Right lung (tissue), 2 donors: ENCODE measurements at regions not wholly inside any gene's neighbourhood (a gene's known extent, or its start where the extent isn't known, plus 50 kb on each side); places are given as distances from the start of the nearest gene placed in this dataset.

ENCODE experiments used
- DNase-seq, 2 donors: peaks; one replicate each; pipeline ENCODE4 v3.0.0-alpha.2; 2013

GRCh38 chr16:5442986-5443385 lies 345.4 kb upstream of the EEF2KMT start:
- no peak for DNase-seq

GRCh38 chr16:5442054-5442453 lies 344.5 kb upstream of the EEF2KMT start:
- no peak for DNase-seq

- no peak for DNase-seq
These were observed 341.0 kb upstream of the EEF2KMT start for GRCh38 chr16:5438591-5438990.

GRCh38 chr16:5433587-5433986 lies 336.0 kb upstream of the EEF2KMT start:
- DNase-seq: no peak

GRCh38 chr16:5432166-5432565 lies 334.6 kb upstream of the EEF2KMT start:
- DNase-seq: no peak

GRCh38 chr16:5430598-5430997 lies 333.0 kb upstream of the EEF2KMT start:
- peak in 1 of 2 donors; percentile 1 for DNase-seq

- DNase-seq: no peak
These were observed 331.3 kb upstream of the EEF2KMT start for GRCh38 chr16:5428932-5429331.

GRCh38 chr16:5427571-5427970 lies 330.0 kb upstream of the EEF2KMT start:
- no peak for DNase-seq

- DNase-seq: no peak
These were observed 325.3 kb upstream of the EEF2KMT start for GRCh38 chr16:5422643-5423496.

- no peak for DNase-seq
These were observed 324.5 kb upstream of the EEF2KMT start for GRCh38 chr16:5422047-5422446.

GRCh38 chr16:5416013-5416412 lies 318.4 kb upstream of the EEF2KMT start:
- no peak for DNase-seq

GRCh38 chr16:5415123-5415522 lies 317.5 kb upstream of the EEF2KMT start:
- no peak for DNase-seq

GRCh38 chr16:5412731-5413130 lies 315.1 kb upstream of the EEF2KMT start:
- no peak for DNase-seq

GRCh38 chr16:5398203-5398602 lies 300.6 kb upstream of the EEF2KMT start:
- no peak for DNase-seq

- DNase-seq: no peak
These were observed 299.3 kb upstream of the EEF2KMT start for GRCh38 chr16:5396880-5397279.

- DNase-seq: no peak
These were observed 295.5 kb upstream of the EEF2KMT start for GRCh38 chr16:5393070-5393469.

GRCh38 chr16:5386989-5387388 lies 289.4 kb upstream of the EEF2KMT start:
- DNase-seq: no peak

- no peak for DNase-seq
These were observed 288.2 kb upstream of the EEF2KMT start for GRCh38 chr16:5385811-5386210.

GRCh38 chr16:5385115-5385514 lies 287.5 kb upstream of the EEF2KMT start:
- no peak for DNase-seq

- DNase-seq: no peak
These were observed 286.1 kb upstream of the EEF2KMT start for GRCh38 chr16:5383737-5384136.

- DNase-seq: no peak
These were observed 284.9 kb upstream of the EEF2KMT start for GRCh38 chr16:5382484-5382883.

- no peak for DNase-seq
These were observed 283.9 kb upstream of the EEF2KMT start for GRCh38 chr16:5381481-5381880.

GRCh38 chr16:5379954-5380353 lies 282.4 kb upstream of the EEF2KMT start:
- no peak for DNase-seq

- no peak for DNase-seq
These were observed 280.9 kb upstream of the EEF2KMT start for GRCh38 chr16:5378531-5378930.
